Aorta (tissue), 5 donors: ENCODE measurements at regions not wholly inside any gene's neighbourhood (a gene's known extent, or its start where the extent isn't known, plus 50 kb on each side); places are given as distances from the start of the nearest gene placed in this dataset.

Source experiments
- ATAC-seq: fragments of 200-7000 bp; cut with Tn5 transposase; one replicate; pipeline ENCODE4 v1.9.1; 2022; ENCODE audit warnings: moderate library complexity; ENCODE audit not compliant: low FRiP score
- DNase-seq, 2 donors: peaks; one replicate each; pipeline ENCODE4 v3.0.0-alpha.2; 2020
- H3K27ac ChIP-seq, 2 donors: one replicate each; pipeline ENCODE4 v1.5.1; 2013; ENCODE audit warnings: low read length in 2 of 2, mild to moderate bottlenecking in 2 of 2, moderate library complexity in 2 of 2, control low read depth in 1 of 2, inconsistent platforms in 1 of 2, low read depth in 1 of 2
- H3K27me3 ChIP-seq, 2 donors: one replicate each; pipeline ENCODE4 v1.6.1; 2013; ENCODE audit warnings: control low read depth in 1 of 2, low read length in 1 of 2, mild to moderate bottlenecking in 1 of 2, moderate library complexity in 1 of 2; ENCODE audit not compliant: insufficient read depth in 2 of 2, control insufficient read depth in 1 of 2
- H3K36me3 ChIP-seq, 2 donors: one replicate each; pipeline ENCODE4 v1.6.1; 2013; ENCODE audit warnings: control low read depth in 1 of 2, low read length in 1 of 2, mild to moderate bottlenecking in 1 of 2; ENCODE audit not compliant: insufficient read depth in 2 of 2, control insufficient read depth in 1 of 2
- H3K4me1 ChIP-seq, 2 donors: one replicate each; pipeline ENCODE4 v1.6.1; 2013; ENCODE audit warnings: low read length in 2 of 2, control low read depth in 1 of 2, mild to moderate bottlenecking in 1 of 2, moderate library complexity in 1 of 2; ENCODE audit not compliant: insufficient read depth in 2 of 2, control insufficient read depth in 1 of 2
- H3K4me3 ChIP-seq, 2 donors: one replicate each; pipeline ENCODE4 v1.5.1; 2013; ENCODE audit warnings: low read length in 2 of 2, control low read depth in 1 of 2, mild to moderate bottlenecking in 1 of 2
- H3K9me3 ChIP-seq: one replicate; pipeline ENCODE4 v1.6.1; 2013; ENCODE audit warnings: mild to moderate bottlenecking, low read length; ENCODE audit not compliant: control insufficient read depth
- WGBS, 2 donors: extraction: QIAGEN DNeasy Blood & Tissue Kit; methylation state at CpG; one replicate each; pipeline ENCODE4 v1.1.7; 2013; 5-methylcytosine and 5-hydroxymethylcytosine counted together
- intact Hi-C, 2 donors: fragments of 100-400 bp; cut with DNase I; formaldehyde crosslinking; loops; one replicate each; pipeline versions ENCODE4 v1.14.2 to v1.15.0; 2022
- donor health status: healthy with polysubstance abuse.
- donor health status: Bipolar disorder and iron deficiency.
- donor health status: DM: no; HTN: no; CAD: no.
- donor health status: DM: no; HTN: no; CAD: no.
- donor health status: DM: yes; HTN: yes; CAD: no.

DNA sequence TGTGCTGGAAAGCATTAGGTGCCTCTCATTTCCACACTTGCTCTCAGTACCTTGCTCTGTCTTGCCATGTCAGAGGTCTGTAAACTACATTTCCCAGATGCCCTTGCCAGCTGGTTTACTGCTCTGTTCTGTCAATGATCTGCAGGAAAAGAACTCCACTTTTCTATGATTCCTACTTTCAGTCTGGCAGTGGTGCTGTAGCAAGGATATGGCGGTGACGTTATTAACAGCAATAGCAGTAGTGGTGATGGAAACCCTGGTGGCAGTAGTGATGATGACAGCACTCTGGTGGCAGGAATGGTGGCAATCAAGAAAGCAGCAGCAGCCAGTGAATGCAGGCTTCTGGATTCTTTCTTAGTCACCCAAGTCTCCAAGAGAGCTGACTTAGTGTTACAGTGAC is 665.2 kb downstream of the DIPK2A start:
- no peaks in the 10 kb centered on the region for H3K27me3 ChIP-seq
- no peaks in the 10 kb centered on the region for H3K36me3 ChIP-seq
- no peaks in the 10 kb centered on the region for H3K9me3 ChIP-seq
- no peaks in the 10 kb centered on the region for H3K4me1 ChIP-seq
- no peak overlapping the region for H3K4me3 ChIP-seq
- no peak overlapping the region for H3K27ac ChIP-seq
- intact Hi-C loops, result no loop called here
- no peak for ATAC-seq
- 61 to 67% methylated on average over 2 of the region's 2 CpGs for WGBS, 2 donors
- no peak for DNase-seq

DNA sequence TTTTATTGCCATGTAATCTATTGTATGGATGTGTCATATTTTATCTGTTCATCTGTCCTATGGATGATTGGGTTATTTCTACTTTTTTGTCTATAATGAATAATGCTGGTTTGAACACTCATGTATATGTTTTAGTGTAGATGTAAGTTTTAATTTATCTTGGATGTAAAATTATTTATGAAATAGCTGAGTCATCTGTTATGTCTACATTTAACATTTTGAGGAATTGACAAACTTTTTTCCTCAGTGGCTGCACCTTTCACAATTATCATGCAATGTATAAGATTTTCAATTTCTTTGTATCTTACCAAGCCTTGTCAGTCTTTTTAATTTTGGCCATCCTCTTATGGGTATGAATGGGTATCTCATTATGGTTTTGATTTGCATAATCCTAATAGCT is 666.4 kb downstream of the DIPK2A start:
- DNase-seq, result no peak
- no peak for ATAC-seq
- H3K27ac ChIP-seq, result no peak overlapping the region

DNA sequence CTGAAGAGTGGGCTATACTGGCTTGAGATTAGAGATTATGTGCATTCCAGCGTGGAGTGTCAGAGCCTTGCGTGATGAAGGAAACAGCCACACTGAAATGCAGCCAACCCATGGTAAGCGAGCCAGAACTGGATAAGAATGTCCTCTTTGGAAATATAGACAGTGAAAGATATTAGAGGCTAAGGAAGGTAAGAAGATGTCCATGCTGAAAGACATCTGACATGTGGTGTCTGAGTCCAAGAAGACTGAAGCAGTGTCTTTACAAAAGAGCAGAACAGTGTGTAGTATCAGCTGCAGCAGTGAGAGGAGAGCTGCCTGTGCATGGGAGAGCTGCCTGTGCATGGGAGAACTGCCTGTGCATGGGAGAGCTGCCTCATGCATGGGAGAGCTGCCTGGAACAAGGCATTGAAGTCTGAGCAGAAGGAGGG is 672.2 kb downstream of the DIPK2A start:
- Histone ChIP-seq H3K27ac (no peak overlapping the region), H3K9me3 (no peaks in the 10 kb centered on the region), H3K27me3 (no peaks in the 10 kb centered on the region), H3K4me3 (no peak overlapping the region), H3K4me1 (peaks cover 0 to 1% of the 10 kb centered on the region in 2 donors), H3K36me3 (no peaks in the 10 kb centered on the region)
- ATAC-seq (no peak), DNase-seq (no peak)
- WGBS, 2 donors, result 10 to 12% methylated on average over 3 of the region's 3 CpGs
- intact Hi-C loops, result no loop called here

More for the DNA sequence above, 666.4 kb downstream of the DIPK2A start:
- Histone ChIP-seq H3K4me3 (no peak overlapping the region), H3K4me1 (no peaks in the 10 kb centered on the region), H3K27me3 (no peaks in the 10 kb centered on the region), H3K9me3 (no peaks in the 10 kb centered on the region), H3K36me3 (no peaks in the 10 kb centered on the region)
- intact Hi-C loops, result no loop called here

DNA sequence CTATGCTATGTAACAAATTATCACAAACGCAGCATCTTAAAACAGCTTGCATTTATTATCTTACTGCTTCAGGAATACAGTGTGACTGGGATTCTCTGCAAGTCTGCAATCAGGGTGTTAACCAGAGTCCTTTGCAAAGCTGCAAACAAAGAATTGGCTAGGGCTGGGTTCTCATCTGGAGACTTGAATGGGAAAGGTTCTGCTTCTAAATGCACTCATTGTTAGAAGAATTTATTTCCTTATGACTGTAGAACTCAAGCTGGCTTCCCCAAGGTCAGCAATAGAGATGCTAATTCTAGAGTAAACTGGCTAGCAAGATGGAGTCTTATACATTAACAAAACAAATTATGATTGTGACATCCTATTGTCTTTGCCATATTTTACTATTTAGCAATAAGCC is 673.7 kb downstream of the DIPK2A start:
- Histone ChIP-seq H3K36me3 (no peaks in the 10 kb centered on the region), H3K27ac (no peak overlapping the region), H3K4me3 (no peak overlapping the region), H3K27me3 (no peaks in the 10 kb centered on the region), H3K4me1 (peaks cover 0 to 1% of the 10 kb centered on the region in 2 donors), H3K9me3 (no peaks in the 10 kb centered on the region)
- WGBS, 2 donors, result 97 to 98% methylated on average over 1 of the region's 1 CpG
- no peak for DNase-seq
- intact Hi-C loops, result no loop called here
- no peak for ATAC-seq

DNA sequence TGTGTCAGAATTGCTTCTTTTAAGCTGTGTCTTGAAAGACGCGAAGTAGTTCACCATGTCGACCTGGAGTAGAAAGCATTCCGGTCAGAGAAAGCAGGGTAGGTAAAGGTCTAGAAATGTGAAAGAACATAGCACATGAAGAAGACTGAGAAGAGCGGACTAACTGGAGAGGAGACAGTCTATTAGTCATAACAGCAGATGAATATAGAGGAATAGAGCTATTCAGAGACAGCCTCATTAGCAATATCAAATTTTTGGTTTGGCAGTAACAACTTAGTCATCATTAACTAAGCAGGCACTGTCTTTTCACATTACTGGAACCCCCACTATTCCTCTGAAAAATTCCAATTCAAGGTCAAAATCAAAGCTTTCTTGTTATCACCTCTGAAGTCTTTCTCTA is 678.8 kb downstream of the DIPK2A start:
- ATAC-seq (no peak), DNase-seq (no peak)
- Histone ChIP-seq H3K27me3 (no peaks in the 10 kb centered on the region), H3K27ac (no peak overlapping the region), H3K4me3 (no peak overlapping the region), H3K9me3 (no peaks in the 10 kb centered on the region), H3K4me1 (no peaks in the 10 kb centered on the region), H3K36me3 (no peaks in the 10 kb centered on the region)
- 93 to 95% methylated on average over 5 of the region's 5 CpGs for WGBS, 2 donors
- intact Hi-C loops, result no loop called here

DNA sequence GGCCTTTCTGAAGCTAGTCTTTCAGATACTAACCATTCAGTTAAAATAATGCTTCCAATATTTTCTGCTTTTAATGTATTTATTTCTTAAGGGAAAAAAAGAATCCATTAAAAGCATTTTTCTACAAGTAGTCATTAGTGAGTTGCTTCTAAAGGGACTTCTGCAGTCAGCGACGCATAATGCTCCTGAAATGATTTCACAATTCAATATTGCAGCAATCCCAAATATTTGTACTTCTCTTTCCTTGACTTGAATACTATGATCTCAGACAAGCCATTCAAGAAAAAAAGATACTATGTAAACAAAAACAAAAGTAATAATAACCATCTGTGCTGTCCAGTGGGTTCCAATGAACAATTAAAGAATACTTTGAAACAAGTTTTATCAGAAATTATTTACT is 681.0 kb downstream of the DIPK2A start:
- intact Hi-C loops, result no loop called here
- DNase-seq (no peak), ATAC-seq (no peak)
- no peaks in the 10 kb centered on the region for H3K4me1 ChIP-seq
- no peak overlapping the region for H3K27ac ChIP-seq
- WGBS, 2 donors, result 94 to 97% methylated on average over 2 of the region's 2 CpGs
- H3K4me3 ChIP-seq, result no peak overlapping the region
- no peaks in the 10 kb centered on the region for H3K9me3 ChIP-seq
- no peaks in the 10 kb centered on the region for H3K36me3 ChIP-seq
- no peaks in the 10 kb centered on the region for H3K27me3 ChIP-seq

DNA sequence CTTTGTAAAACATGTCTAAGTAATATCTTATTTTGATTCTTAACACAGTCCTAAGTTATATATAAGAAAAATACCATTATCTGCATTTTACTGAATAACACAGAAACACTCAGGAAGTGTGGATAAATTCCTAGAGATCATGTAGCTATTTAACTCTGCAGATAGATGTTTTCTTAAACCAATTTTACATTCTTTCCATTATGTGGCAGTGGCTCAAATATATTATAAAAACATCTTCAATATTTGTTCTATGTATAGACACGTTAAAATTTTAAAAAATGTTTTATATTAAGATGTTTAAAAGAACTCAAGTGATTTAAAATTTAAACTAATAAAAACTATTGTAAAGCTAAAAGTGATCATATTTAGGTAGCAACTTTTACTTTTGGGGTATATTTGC is 683.8 kb downstream of the DIPK2A start:
- intact Hi-C loops, result no loop called here
- 13 to 24% methylated on average over 1 of the region's 1 CpG for WGBS, 2 donors
- Histone ChIP-seq H3K27me3 (no peaks in the 10 kb centered on the region), H3K36me3 (no peaks in the 10 kb centered on the region), H3K4me3 (no peak overlapping the region), H3K4me1 (no peaks in the 10 kb centered on the region), H3K27ac (no peak overlapping the region), H3K9me3 (no peaks in the 10 kb centered on the region)
- DNase-seq, result no peak
- no peak for ATAC-seq

DNA sequence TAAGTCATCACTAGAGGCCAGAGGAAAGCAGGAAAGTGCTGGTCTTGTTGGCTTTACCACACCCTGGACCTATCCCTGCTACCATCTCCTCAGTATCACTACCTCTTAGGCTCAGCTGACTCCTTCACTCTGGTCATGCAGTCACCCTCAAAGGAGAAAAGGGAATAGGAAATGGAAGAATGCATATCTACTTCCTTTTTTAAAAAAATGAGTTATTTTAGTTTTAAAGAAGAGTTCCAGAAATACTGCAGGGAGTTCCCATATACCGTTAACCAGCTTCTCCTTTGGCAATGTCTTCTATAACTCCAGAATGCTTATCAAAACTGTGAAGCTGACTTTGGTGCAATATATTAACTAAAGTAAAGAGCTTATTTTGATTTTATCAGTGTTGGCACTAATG is 688.6 kb downstream of the DIPK2A start:
- H3K27ac ChIP-seq, result no peak overlapping the region
- no peaks in the 10 kb centered on the region for H3K36me3 ChIP-seq
- no peak overlapping the region for H3K4me3 ChIP-seq
- H3K4me1 ChIP-seq, result no peaks in the 10 kb centered on the region
- ATAC-seq (no peak), DNase-seq (no peak)
- intact Hi-C loops, result no loop called here
- H3K27me3 ChIP-seq, result no peaks in the 10 kb centered on the region
- no peaks in the 10 kb centered on the region for H3K9me3 ChIP-seq
- WGBS, 2 donors, result 58 to 73% methylated on average over 1 of the region's 1 CpG

DNA sequence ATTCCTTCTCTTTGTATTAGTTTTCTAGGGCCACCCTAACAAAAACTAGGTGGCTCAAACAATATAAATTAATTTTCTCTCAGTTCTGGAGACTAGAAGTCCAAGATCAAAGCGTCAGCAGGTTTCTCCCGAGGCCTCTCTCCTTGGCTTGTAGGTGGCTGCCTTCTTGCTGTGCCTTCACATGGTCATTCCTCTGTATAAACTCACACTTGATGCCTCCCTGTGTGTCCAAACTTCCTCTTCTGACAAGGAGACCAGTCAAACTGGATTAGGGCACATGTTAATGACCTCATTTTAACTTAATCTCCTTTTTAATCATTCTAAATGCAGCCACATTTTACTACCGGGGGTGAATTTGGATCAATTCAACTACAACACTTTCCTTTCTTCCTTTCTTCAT is 691.1 kb downstream of the DIPK2A start:
- intact Hi-C loops, result no loop called here
- Histone ChIP-seq H3K9me3 (no peaks in the 10 kb centered on the region), H3K36me3 (no peaks in the 10 kb centered on the region), H3K27ac (no peak overlapping the region), H3K27me3 (no peaks in the 10 kb centered on the region), H3K4me3 (no peak overlapping the region), H3K4me1 (no peaks in the 10 kb centered on the region)
- DNase-seq (no peak), ATAC-seq (no peak)
- 88 to 94% methylated on average over 3 of the region's 3 CpGs for WGBS, 2 donors
